OCI-LY3 (cell line): ENCODE measurements at regions not wholly inside any gene's neighbourhood (a gene's known extent, or its start where the extent isn't known, plus 50 kb on each side); places are given as distances from the start of the nearest gene placed in this dataset.

Source experiments
- CTCF ChIP-seq: fragments of 200-600, 300-600 bp; sonication (generic); IDR thresholded peaks from 2 replicates; pipeline ENCODE4 v1.5.1; 2014; ENCODE audit warnings: antibody characterized with exemption, low read length, low read depth
- EZH2phosphoT487 ChIP-seq: fragments of 200-600 bp; shearing (Covaris generic); IDR thresholded peaks from 2 replicates; pipeline ENCODE4 v1.6.1; 2018; ENCODE audit warnings: antibody characterized with exemption, mixed run types, low read depth

- no peak for TF ChIP-seq CTCF
- TF ChIP-seq EZH2phosphoT487: no peak
Measured at GRCh38 chr2:6445156-6445555, 420.6 kb downstream of the CMPK2 start.
